Epithelial cell of proximal tubule (primary cell): ENCODE measurements at regions not wholly inside any gene's neighbourhood (a gene's known extent, or its start where the extent isn't known, plus 50 kb on each side); places are given as distances from the start of the nearest gene placed in this dataset.

Experiments
- DNase-seq: peaks from one replicate; pipeline ENCODE4 v3.0.0-alpha.2; 2011; ENCODE audit warnings: low read depth
- H3K4me3 ChIP-seq: 2 replicates; pipeline ENCODE4 v1.5.1; 2011; ENCODE audit warnings: low read depth, mild to moderate bottlenecking, low read length
- TF ChIP-seq, protein P1 (sequence below): conservative IDR thresholded peaks from 2 replicates; pipeline ENCODE4 v1.5.1; 2012; ENCODE audit warnings: low read depth, mild to moderate bottlenecking, low read length

DNA sequence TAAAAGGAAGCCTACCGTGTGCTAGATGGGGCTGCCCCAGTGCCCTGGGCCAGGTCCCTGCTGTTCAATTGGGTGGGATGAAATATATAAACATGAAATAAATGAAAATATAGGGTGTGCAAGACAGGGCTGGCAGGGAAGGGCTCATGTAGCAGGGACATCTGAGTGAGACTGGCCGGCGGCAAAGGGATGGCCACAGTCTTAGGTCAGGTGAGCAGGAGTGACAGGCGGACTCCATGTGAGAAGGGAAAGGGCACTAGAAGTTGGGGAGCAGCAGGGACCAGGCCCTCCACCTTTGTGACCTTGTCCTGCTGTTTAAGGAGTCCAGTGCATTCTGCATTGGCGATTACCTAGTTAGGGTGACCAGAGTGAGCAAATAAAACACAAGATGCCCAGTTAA is 207.6 kb upstream of the ZNF32 start:
- TF ChIP-seq, protein P1, sequence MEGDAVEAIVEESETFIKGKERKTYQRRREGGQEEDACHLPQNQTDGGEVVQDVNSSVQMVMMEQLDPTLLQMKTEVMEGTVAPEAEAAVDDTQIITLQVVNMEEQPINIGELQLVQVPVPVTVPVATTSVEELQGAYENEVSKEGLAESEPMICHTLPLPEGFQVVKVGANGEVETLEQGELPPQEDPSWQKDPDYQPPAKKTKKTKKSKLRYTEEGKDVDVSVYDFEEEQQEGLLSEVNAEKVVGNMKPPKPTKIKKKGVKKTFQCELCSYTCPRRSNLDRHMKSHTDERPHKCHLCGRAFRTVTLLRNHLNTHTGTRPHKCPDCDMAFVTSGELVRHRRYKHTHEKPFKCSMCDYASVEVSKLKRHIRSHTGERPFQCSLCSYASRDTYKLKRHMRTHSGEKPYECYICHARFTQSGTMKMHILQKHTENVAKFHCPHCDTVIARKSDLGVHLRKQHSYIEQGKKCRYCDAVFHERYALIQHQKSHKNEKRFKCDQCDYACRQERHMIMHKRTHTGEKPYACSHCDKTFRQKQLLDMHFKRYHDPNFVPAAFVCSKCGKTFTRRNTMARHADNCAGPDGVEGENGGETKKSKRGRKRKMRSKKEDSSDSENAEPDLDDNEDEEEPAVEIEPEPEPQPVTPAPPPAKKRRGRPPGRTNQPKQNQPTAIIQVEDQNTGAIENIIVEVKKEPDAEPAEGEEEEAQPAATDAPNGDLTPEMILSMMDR: no peak
- no peak overlapping the region for H3K4me3 ChIP-seq
- DNase-seq: no peak

DNA sequence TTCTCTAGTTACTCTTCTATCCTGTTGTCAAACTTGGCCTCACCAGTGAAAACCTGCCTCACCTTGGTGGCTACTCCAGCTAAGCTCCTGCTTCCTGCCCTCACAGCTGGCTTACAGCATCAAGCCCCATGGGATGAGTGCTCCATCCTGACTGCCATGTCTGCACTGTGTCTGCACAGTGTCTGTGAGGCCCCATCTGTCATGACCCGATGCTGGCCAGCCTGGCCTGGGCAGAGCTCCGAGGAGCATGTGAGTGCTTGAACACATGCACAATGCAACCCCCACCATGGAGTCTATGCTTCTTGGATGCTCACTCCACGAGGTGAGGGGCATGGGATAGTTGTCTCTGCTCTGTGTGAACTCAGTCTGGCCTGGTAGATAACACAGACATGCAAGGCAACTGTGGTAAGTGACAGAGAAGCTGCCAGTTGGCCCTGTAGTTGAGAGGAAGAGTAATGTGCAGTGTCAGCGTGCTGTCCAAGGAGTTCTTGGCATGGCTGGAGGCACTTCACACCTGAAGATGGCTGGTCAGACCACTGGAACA is 207.1 kb upstream of the ZNF32 start:
- H3K4me3 ChIP-seq: no peak overlapping the region
- TF ChIP-seq, protein P1: no peak
- no peak for DNase-seq

DNA sequence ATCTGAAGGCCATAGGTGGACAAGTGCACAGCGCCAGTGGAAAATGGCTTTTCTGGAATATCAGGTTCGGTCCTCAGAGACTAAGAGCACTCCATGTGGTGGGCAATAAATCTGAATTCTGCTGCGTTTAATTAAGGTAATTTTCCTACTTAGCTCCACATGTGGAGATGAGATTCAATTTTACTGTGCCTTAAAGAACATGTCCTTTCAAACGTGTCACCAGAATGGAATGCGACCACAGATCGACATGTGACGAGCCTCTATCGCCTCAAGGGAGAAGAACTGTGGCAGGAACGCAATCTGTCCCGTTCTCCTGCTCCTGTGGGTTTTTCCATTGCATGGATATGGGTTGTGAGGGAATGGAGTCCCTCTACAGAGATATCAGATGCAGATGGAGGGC is 205.3 kb upstream of the ZNF32 start:
- H3K4me3 ChIP-seq: no peak overlapping the region
- DNase-seq: no peak
- TF ChIP-seq, protein P1: no peak

DNA sequence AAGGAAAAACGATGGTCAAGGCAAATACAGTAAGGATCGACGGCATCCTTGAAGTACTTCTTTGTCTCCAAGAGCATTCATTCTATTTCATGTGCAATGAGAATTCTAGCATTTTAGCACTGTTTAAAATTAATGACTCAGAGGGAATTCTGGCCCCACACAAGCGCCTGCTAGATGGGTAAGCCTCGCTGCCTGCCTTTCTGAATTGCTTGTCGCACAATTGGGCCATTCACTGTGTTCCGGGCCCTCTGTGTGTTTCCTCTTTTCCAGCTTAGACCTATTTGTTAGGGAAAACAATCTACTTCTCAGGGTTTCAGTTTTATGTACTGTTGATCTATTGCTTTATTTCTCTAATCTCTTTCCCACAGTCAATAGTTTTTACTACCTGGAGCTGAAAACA is 204.7 kb upstream of the ZNF32 start:
- TF ChIP-seq, protein P1: no peak
- no peak overlapping the region for H3K4me3 ChIP-seq
- DNase-seq: no peak

DNA sequence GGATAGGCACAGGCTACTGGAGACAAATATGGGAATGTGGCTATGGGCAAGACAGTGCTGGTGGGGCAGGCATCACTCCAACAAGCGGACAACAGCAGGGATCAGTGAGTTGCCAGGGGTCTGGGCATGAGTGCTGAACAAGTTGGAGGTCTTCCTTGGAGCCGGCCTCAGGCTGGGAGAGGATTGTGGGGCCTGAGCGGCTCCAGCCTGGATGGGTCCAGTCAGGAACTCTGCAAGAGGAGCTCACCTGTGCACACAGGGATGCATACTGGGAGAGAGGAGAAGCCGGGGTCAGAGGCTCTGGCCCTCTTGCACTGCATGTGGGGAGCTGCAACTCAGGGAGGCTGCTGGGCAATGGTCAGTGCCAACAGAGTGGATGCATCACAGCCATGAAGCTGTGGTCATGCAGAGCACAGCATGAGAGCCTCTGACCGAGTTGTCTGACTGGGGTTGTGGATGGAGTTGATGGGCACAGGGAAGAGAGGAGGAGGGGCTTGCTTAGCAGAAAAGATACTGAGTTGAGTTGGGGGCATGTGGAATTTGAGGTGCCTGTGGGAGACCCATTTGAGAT is 204.0 kb upstream of the ZNF32 start:
- DNase-seq: no peak
- TF ChIP-seq, protein P1: no peak
- no peak overlapping the region for H3K4me3 ChIP-seq

DNA sequence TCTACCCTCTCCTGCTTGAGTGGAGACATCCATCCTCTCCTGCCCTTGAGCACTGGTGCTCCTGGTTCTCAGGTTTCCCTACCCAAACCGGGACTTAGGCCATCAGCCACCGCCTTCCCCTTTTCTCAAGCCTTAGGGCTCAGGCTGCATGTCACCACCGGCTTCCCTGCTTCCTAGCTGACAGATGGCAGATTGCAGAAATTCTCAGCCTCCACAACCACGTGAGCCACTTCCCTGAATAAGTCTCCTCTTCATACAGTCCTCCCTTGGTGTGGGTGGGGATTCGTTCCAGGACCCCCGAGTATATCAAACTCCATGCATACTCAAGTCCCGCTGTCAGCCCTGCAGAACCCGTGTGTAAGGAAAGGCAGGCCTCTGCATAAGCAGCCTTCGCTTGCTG is 203.5 kb upstream of the ZNF32 start:
- no peak overlapping the region for H3K4me3 ChIP-seq
- TF ChIP-seq, protein P1: no peak
- DNase-seq: no peak

DNA sequence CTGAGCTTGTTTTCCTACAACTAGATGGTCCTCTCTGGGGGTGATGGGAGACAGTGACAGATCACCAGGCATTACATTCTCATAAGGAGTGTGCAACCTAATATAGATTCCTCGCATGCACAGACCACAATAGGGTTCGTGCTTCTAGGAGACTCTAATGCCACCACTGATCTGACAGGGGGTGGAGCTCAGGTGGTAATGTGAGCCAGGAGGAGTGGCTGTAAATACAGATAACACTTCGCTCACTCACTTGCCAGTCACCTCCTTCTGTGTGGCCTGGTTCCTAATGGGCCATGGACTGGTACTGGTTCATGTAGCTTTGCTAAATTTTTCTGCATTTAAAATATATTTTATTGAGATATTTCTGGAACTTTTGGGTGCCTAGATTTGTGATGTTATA is 202.3 kb upstream of the ZNF32 start:
- TF ChIP-seq, protein P1: no peak
- H3K4me3 ChIP-seq: no peak overlapping the region
- DNase-seq: no peak
